Small intestine (tissue), 7 donors: ENCODE measurements at regions not wholly inside any gene's neighbourhood (a gene's known extent, or its start where the extent isn't known, plus 50 kb on each side); places are given as distances from the start of the nearest gene placed in this dataset.

Source experiments
- DNase-seq, 2 donors: peaks; one replicate each; pipeline versions ENCODE4 v3.0.0 to v3.0.0-alpha.2; 2013
- FAIRE-seq: peaks from 2 replicates; lab custom pipeline; 2012; peaks lifted over from hg19 to GRCh38; lab: Jason Lieb, UNC
- H3K27ac ChIP-seq, 3 donors: one replicate each; pipeline ENCODE4 v1.5.1; 2013; ENCODE audit warnings: low read length in 2 of 3, mild to moderate bottlenecking in 2 of 3, control low read depth in 1 of 3, inconsistent platforms in 1 of 3, low read depth in 1 of 3, moderate library complexity in 1 of 3
- H3K27me3 ChIP-seq, 3 donors: one replicate each; pipeline ENCODE4 v1.6.1; 2013; ENCODE audit warnings: low read length in 3 of 3, inconsistent platforms in 1 of 3; ENCODE audit not compliant: control insufficient read depth in 3 of 3, insufficient read depth in 3 of 3
- H3K36me3 ChIP-seq, 3 donors: one replicate each; pipeline ENCODE4 v1.6.1; 2013; ENCODE audit warnings: low read length in 3 of 3, inconsistent platforms in 1 of 3, low read depth in 1 of 3, mild to moderate bottlenecking in 1 of 3, moderate library complexity in 1 of 3; ENCODE audit not compliant: control insufficient read depth in 3 of 3, insufficient read depth in 2 of 3
- H3K4me1 ChIP-seq, 3 donors: one replicate each; pipeline ENCODE4 v1.6.1; 2013; ENCODE audit warnings: low read length in 2 of 3, inconsistent platforms in 1 of 3, low read depth in 1 of 3, mild to moderate bottlenecking in 1 of 3, moderate library complexity in 1 of 3; ENCODE audit not compliant: control insufficient read depth in 3 of 3, insufficient read depth in 2 of 3
- H3K4me3 ChIP-seq, 3 donors: one replicate each; pipeline ENCODE4 v1.5.1; 2013; ENCODE audit warnings: low read length in 3 of 3, control low read depth in 1 of 3, inconsistent platforms in 1 of 3, low read depth in 1 of 3, mild to moderate bottlenecking in 1 of 3, moderate library complexity in 1 of 3
- H3K9me3 ChIP-seq, 2 donors: one replicate each; pipeline ENCODE4 v1.6.1; 2013; ENCODE audit warnings: low read depth in 1 of 2, low read length in 1 of 2; ENCODE audit not compliant: control insufficient read depth in 2 of 2, insufficient read depth in 1 of 2
- WGBS, 3 donors: extraction: QIAGEN DNeasy Blood & Tissue Kit; methylation state at CpG; one replicate each; pipeline ENCODE4 v1.1.7; 2013; 5-methylcytosine and 5-hydroxymethylcytosine counted together
- donor health status: healthy with polysubstance abuse.
- donor health status: control.
- donor health status: control.
- donor health status: Bipolar disorder and iron deficiency.
- donor health status: healthy.

DNA sequence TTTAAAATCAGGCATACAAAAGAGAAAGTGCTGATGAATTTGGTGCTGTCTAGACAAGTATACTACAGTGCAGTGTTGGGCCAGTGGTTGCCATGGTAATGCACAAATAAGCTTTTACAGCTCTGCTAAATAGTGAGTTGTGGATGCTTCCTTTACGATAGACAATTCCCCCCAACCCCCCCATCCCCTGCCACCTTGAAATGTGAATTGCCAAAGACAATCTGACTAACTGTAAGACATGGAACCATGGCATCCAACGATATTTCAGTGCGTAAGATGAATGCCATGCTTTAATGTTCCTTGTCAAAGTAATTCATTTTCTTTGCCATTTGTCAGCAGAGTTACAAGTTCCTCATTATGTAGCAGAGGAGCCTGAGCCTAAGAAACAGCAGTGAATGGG, 91.5 kb upstream of the NREP start:
- no peak for FAIRE-seq

GRCh38 chr5:111847052-111847925, 90.3 kb upstream of the NREP start:
- no peaks in the 10 kb centered on the region for H3K9me3 ChIP-seq
- DNase-seq (no peak), FAIRE-seq (no peak)
- no peaks in the 10 kb centered on the region for H3K27me3 ChIP-seq
- H3K27ac ChIP-seq: no peak overlapping the region
- H3K4me3 ChIP-seq: no peak overlapping the region
- no peaks in the 10 kb centered on the region for H3K4me1 ChIP-seq
- H3K36me3 ChIP-seq: no peaks in the 10 kb centered on the region
- 75 to 82% (median 80%) methylated on average over 3 of the region's 3 CpGs for WGBS, 3 donors

More for the DNA sequence above, 91.5 kb upstream of the NREP start:
- no peak for DNase-seq
- H3K27me3 ChIP-seq: no peaks in the 10 kb centered on the region
- H3K4me1 ChIP-seq: no peaks in the 10 kb centered on the region
- no peaks in the 10 kb centered on the region for H3K9me3 ChIP-seq
- no peaks in the 10 kb centered on the region for H3K36me3 ChIP-seq
- 59 to 66% (median 62%) methylated on average over 3 of the region's 3 CpGs for WGBS, 3 donors
- no peak overlapping the region for H3K27ac ChIP-seq
- H3K4me3 ChIP-seq: no peak overlapping the region

DNA sequence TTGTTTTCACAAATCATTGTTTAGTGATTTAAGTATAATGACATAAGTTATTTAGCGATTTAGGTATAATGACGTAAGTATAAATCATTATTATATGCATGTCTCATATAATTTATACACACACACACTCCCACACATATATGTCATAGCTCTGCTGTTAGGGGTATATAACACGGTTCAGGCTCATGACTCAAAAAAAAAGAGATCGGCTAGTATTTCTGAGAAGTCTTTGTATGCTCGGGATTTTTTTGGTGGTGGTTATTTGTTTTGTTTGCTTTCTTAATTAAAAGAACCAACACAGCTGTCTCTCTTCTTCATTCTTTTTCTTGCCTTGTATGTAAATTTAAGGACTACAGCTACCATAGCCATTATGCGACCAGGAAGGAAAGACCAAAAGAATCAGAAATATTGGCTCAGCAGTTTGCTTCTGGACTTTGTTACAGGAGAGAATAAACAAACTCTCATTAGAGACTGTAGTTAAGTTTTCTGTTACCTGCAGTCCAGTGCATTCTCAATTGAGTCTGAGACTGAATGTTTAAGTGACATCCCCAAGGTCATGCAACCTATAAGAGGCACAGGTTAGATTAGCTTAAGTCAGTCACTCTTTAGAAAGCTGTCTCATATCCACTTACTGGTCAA, 83.2 kb upstream of the NREP start:
- no peaks in the 10 kb centered on the region for H3K36me3 ChIP-seq
- no peaks in the 10 kb centered on the region for H3K4me1 ChIP-seq
- DNase-seq (peak in 1 of 2 donors; percentile 12), FAIRE-seq (no peak)
- WGBS, 3 donors: 63 to 71% (median 67%) methylated on average over 6 of the region's 6 CpGs
- H3K4me3 ChIP-seq: no peak overlapping the region
- no peaks in the 10 kb centered on the region for H3K9me3 ChIP-seq
- H3K27me3 ChIP-seq: no peaks in the 10 kb centered on the region
- H3K27ac ChIP-seq: no peak overlapping the region

DNA sequence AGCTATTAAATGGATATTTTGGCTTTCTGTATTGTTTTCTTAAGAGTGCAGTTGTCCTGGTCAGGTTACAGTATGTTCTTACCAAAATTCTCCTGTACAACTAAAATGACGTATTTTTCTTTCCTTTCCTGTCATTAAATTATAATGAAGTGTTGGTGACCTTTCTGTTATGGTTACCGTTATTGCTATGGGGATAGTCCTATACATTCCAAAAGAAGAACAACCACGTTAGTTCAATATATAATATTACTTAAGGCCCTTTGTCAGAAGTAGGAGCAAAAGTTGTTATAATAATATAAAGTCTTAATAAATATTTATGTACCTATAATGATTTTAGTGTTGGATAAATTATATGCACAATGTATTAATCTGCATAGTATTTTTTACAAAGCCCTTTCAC, 82.4 kb upstream of the NREP start:
- no peak overlapping the region for H3K27ac ChIP-seq
- no peaks in the 10 kb centered on the region for H3K9me3 ChIP-seq
- H3K4me1 ChIP-seq: no peaks in the 10 kb centered on the region
- no peaks in the 10 kb centered on the region for H3K27me3 ChIP-seq
- H3K36me3 ChIP-seq: no peaks in the 10 kb centered on the region
- no peak overlapping the region for H3K4me3 ChIP-seq
- DNase-seq: no peak
- FAIRE-seq: peak; percentile 23
- 86 to 88% (median 88%) methylated on average over 3 of the region's 3 CpGs for WGBS, 3 donors

DNA sequence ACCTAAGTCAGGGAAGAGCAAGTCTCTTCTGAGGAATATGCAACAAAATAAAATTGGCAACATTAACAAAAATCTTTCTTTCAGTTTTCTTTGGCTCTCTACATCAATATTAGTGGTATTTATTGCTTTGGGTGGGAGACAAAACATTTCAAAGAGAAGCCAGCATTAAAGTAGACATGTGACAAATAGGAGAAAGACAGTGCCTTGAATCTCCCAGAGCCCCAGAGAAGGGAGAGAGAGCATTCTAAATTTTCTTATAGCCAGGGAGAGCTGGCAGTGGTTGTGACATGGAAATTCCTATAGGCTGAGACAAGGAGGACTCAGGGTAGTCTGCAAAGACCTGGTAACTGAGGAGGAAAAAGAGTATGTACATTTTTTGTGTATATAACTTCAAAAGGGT, 79.4 kb upstream of the NREP start:
- FAIRE-seq: no peak
- H3K27ac ChIP-seq: no peak overlapping the region

DNA sequence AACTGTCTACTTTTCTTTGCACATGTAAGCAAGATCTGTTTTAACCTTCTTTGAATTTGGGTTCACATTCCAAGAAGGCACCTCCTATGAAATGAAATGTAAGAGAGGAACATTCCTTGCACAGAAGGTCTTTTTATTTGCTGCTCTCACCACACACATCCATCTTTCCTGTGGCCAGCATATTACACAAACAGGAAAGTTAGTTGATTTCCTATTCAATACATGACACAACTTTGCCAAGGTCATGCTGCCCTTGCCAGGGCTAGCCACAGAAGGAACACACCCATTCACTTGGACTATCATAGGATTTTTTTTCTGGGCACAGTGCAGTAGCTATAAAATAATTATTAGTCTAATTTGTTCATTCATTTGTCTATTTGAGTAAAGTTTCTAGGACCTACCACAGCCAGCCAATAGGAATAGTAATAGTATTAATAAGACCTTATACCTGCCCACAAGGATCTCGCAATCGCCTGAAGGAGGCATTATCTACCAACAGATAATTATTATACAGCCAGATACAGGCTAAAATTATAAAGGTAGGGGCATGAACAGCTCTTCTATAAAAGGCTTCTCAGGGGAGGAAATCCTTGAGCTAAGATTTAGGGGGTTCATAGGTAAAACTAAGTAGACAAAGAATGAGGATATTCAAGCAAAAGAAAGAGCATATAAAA, 78.1 kb upstream of the NREP start:
- WGBS, 3 donors: 75 to 85% (median 78%) methylated on average over 2 of the region's 2 CpGs
- Histone ChIP-seq H3K27ac (no peak overlapping the region), H3K36me3 (no peaks in the 10 kb centered on the region), H3K4me1 (no peaks in the 10 kb centered on the region), H3K9me3 (no peaks in the 10 kb centered on the region), H3K4me3 (no peak overlapping the region), H3K27me3 (no peaks in the 10 kb centered on the region)
- FAIRE-seq (no peak), DNase-seq (no peak)

More for the DNA sequence above, 79.4 kb upstream of the NREP start:
- H3K4me3 ChIP-seq: no peak overlapping the region
- no peaks in the 10 kb centered on the region for H3K9me3 ChIP-seq
- H3K4me1 ChIP-seq: no peaks in the 10 kb centered on the region
- DNase-seq: no peak
- H3K36me3 ChIP-seq: no peaks in the 10 kb centered on the region
- no peaks in the 10 kb centered on the region for H3K27me3 ChIP-seq

DNA sequence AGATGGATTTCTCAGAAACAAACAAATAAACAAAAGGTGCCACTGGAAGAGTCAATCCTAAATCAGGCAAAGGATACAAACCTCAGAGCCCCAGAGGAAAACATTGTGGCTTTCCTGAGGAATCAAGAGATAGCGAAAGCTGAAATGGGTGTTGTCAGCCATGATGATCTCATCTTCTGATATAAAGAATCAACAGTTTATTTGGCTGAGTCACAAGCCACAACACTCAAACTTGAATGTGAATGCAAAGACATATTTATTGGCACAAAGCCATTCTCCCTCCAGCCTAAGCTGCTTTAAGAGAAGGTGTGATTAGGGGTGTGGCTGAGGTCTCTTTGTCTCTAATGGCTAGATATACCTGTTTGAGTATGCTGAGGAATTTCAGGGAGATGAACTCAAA, 73.3 kb upstream of the NREP start:
- WGBS, 3 donors: 77 to 90% (median 79%) methylated on average over 1 of the region's 1 CpG
- DNase-seq: no peak
- H3K9me3 ChIP-seq: no peaks in the 10 kb centered on the region
- H3K27ac ChIP-seq: no peak overlapping the region
- H3K4me3 ChIP-seq: no peak overlapping the region
- FAIRE-seq: no peak
- no peaks in the 10 kb centered on the region for H3K27me3 ChIP-seq
- H3K36me3 ChIP-seq: no peaks in the 10 kb centered on the region
- no peaks in the 10 kb centered on the region for H3K4me1 ChIP-seq

DNA sequence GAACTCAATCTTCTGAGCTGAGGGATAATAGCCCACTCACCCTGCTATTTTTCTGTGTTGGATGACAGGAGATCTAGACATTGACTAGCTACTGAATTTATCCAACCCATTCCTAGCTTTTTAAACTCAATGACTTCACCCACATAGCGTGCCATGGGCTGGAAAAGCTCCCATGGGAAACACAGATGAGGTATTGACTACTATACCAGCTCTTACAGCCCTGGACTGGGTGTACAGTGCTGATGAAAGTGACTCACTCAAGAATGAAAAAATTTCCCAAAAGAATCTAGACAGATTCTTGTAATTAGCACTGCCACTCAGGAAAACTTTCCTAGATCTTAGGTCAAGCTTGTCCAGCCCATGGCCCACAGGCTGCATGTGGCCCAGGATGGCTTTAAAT, 72.7 kb upstream of the NREP start:
- Histone ChIP-seq H3K9me3 (no peaks in the 10 kb centered on the region), H3K4me3 (no peak overlapping the region), H3K27me3 (no peaks in the 10 kb centered on the region), H3K36me3 (no peaks in the 10 kb centered on the region), H3K27ac (no peak overlapping the region), H3K4me1 (no peaks in the 10 kb centered on the region)
- FAIRE-seq: no peak
- 43 to 78% (median 48%) methylated on average over 1 of the region's 1 CpG for WGBS, 3 donors
- no peak for DNase-seq
